ENCODE measurements at regions not wholly inside any gene's neighbourhood (a gene's known extent, or its start where the extent isn't known, plus 50 kb on each side); places are given as distances from the start of the nearest gene placed in this dataset.

- TF ChIP-seq EZH2 (IDR thresholded peaks at IDR 0.05) (no peak), FOXP2 (optimal IDR thresholded peaks at IDR 0.05; ENCODE audit: control extremely low read depth, extremely low read length, insufficient read depth) (no peak)
Measured at GRCh38 chr2:42844901-42845821, 52.8 kb upstream of the HAAO start.

All from SK-N-MC (cell line).